HG03060 (cell line): ENCODE measurements at regions not wholly inside any gene's neighbourhood (a gene's known extent, or its start where the extent isn't known, plus 50 kb on each side); places are given as distances from the start of the nearest gene placed in this dataset.

Source experiments
- ATAC-seq: cut with Tn5 transposase; IDR thresholded peaks from one replicate; pipeline ENCODE4 v1.9.1; 2021; ENCODE audit warnings: low read depth, moderate number of reproducible peaks; ENCODE audit not compliant: unreplicated experiment

- ATAC-seq = no peak
Observed at GRCh38 chrX:5122181-5122678, 1106.4 kb downstream of the NLGN4X start.

DNA sequence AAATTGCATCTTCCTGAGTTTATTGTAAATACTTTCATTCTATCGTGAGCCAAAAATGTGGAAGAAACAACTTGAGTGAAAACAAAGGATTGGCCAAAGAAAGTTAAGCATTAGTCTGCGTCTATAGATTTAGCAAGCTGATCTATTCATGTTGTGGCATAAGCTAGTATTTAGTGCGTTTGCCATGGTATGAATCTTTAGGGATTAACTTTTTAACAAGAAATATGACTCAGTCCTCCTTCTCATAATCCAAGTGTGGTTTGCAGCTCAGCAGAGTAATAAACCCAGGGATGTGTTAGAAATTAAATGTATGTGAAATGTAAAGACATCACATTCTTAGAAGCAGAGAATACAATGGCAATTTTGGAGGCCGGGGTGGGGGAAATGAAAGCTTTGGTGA is 1110.9 kb downstream of the NLGN4X start:
- no peak for ATAC-seq

DNA sequence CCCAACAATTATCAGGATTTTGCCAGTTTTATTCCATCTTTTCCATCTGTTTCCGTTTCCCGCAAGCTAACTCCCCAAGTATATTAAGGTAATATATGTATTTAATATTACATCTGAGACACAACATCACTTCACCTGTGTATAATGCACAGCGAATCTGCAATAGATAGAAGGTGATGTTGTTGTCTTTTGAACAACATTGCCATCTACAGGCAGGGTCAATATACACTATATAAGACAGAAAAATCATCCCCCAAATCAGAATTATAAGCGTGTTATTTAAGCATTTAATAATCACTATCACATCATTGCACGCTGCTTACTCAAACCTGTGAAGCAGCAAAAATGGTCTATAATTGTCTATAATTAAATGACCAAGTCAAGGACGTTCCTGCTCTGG is 1115.5 kb downstream of the NLGN4X start:
- ATAC-seq = no peak

DNA sequence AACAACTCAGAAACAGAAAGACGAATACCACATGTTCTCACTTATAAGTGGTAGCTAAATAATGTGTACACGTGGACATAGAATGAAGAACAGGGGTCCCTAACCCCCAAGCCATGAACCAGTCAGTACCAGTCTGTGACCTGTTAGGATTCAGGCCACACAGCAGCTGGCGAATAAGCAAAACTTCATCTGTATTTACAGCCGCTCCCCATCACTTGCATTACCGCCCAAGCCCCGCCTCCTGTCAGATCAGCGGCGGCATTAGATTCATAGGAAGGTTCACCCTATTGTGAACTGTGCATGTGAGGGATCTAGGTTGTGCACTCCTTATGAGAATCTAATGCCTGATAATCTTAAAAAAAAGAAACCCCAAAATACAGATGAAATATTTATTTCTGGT is 1128.7 kb downstream of the NLGN4X start:
- ATAC-seq = no peak

DNA sequence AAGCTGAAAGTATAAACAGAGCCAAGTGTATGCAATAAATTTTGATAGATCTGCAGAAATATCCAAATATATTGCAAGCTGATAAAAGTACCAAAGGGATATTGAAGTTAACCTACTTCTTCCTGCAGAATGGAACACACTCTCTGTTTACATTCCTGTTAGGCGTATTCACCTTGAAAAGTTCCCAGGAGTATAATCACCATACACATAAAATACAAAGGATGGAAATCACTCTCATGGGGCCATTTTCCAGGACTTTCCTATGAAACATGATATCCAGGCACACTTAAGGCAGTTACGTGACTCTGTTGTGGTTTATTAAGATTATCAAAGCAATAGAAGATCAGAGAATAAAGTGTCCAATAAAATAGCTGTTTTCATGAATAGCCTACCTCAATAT is 1142.3 kb downstream of the NLGN4X start:
- ATAC-seq = no peak

DNA sequence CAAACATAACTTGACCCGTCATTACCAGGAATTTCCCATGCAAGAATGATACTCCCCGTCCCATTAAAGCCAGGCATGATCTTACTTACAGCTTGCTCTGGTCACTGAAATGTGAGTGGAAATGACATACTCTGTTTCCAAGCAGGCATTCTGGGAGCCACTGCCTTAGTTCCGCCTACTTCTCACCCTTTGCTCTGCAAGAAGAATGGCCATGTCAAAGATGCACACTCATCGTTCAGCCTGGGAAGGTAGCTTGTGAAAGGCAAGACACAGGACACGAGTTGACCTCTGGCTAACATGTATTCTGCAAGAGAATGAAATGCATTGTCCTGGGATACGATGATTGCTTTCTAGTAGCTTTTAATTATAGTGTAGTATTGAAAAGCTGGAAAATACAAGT is 1144.4 kb downstream of the NLGN4X start:
- no peak for ATAC-seq

- ATAC-seq = no peak
Observed at GRCh38 chrX:5082705-5083104, 1146.0 kb downstream of the NLGN4X start.

DNA sequence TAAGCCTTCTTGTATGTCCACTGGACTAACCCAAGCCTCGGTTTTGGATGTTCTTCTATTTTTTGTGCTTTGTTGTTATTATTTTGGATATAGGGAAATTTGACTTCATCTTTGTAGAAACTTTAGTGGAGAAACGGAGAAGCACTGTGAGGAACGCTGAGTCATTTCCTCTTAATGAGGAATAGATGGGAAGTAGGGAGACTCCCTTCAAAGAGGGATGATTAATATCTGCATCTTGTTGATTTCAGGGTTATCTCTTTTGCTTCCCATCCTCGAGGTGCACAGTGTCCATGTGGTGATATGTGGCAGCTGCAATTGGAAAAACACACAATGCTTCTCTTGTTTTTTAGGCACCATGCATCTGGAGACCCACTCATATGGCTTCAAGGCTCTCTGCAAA is 1147.9 kb downstream of the NLGN4X start:
- ATAC-seq = no peak

GRCh38 chrX:5068550-5068949 is 1160.1 kb downstream of the NLGN4X start:
- no peak for ATAC-seq

GRCh38 chrX:5057786-5058185 is 1170.9 kb downstream of the NLGN4X start:
- ATAC-seq = no peak

DNA sequence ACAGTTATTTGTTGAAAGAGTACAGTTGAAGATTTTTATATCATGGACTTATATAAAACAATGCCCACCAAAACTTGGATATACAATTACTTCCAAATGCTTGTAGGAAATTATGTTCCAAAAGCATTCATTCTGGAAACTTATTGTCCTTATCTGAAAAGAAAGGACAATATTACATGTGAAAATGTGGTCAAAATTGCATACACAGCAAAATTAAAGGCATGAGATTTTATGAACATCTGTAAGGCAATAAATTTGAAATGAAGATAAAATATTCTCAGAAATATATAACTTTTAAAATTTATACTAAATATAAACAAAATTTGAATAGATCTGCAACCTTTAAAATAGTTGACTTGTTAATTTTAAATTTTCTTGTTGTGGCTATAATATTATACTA is 1173.8 kb downstream of the NLGN4X start:
- no peak for ATAC-seq

DNA sequence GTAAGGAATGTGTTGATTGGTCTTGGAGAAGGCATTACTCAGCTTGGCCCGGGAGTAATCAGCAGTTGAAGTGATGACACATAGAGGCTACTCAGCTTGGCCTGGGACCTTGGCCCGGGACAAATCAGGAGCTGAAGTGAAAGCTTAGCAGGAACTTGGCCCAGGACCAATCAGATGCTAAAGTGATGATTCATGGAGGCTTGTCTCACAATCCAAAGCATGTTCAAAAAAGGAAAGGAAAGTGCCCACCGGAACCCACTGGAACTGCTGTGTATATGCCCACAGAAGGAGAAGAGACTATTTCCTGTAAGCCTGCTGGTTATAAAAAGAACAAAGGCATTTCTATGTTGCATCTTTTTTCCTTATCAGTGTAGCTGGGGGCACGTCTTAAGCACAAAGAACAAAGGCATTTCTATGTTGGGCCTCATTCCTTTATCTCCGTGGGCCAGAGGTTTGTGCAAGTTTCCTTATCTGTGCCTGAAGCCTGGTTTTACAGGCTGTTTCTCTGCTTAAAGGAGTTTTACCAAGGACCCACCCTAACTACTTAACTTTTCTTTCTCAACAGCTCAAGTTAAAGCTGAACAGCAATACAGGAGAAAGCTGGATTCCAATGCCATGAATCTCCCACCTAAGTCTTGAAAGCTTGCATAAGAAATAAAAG is 1176.7 kb downstream of the NLGN4X start:
- ATAC-seq = no peak

- no peak for ATAC-seq
Observed at GRCh38 chrX:5042563-5042962, 1186.1 kb downstream of the NLGN4X start.

DNA sequence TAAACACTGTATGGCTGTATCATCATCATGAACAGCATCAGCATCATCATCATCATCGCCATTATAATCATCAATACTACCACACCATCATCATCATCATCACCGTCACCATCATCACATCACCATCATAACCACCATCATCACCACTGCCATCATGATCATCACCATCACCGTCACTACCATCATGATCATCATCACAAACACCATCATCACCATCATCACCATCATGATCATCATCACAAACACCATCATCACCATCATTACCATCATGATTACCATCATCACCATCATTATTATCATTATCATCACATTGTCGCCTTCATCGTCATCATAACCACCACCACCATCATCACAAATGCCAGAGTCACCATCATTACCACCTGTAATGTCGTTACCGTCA is 1196.9 kb downstream of the NLGN4X start:
- ATAC-seq = no peak

- no peak for ATAC-seq
Observed at GRCh38 chrX:5015451-5015850, 1213.2 kb downstream of the NLGN4X start.

DNA sequence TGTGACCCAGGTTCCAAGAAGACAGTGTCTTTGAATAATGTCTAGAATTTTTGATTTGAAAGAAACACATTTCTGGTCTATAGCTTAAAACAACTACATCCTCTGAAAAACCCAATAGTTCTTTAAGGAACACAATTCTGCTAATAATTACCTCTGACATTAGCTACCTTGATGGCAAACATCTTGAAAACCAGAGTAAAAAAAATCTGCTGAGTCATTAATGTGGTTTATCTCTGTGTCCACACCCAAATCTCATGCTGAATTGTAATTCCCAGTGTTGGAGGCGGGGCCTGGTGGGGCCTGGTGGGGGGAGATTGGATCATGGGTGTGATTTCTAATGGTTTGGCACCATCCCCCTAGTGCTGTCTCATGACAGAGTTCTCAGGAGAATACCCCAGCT is 1233.8 kb downstream of the NLGN4X start:
- ATAC-seq = no peak

GRCh38 chrX:4978613-4979012 is 1250.1 kb downstream of the NLGN4X start:
- ATAC-seq = no peak

DNA sequence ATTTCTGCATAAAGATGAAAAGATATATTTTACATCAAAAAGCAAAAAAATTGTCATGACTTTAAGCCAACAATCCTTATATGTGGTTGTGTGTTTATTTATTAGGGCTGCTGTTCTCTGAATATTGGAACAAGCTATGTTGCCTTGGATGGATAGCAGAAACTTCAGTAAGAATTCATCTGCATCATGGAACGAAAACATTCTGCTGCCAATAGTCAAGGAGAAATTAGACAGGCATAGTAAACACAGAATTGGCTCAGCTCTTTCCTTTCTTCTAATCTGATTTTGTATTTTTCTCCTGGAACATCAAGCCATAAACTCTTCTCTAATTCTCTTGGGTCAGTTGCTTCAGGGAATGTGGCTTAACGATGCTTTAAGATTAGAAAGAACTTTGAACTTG is 1257.0 kb downstream of the NLGN4X start:
- ATAC-seq = no peak

- no peak for ATAC-seq
Observed at GRCh38 chrX:4964112-4964511, 1250.7 kb upstream of the PRKX start.

DNA sequence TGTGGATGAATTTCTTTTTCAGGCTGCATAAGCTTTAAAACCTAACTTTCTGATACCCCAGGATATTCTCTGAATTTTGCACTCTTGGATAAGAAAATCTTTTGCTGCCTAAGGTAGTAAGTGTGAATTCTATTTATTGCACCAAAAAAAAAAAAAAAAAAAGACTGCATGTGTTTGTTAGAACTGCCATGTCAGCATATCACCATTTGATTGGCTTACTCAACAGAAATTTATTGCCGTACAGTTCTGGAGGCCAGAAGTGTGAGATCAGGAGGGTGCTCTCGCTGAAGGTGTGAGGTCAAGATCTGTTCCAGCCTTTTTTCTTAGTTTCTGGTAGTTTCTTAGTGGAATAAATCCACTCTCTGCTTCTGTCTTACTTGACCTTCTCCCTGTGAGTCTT is 1250.0 kb upstream of the PRKX start:
- no peak for ATAC-seq

DNA sequence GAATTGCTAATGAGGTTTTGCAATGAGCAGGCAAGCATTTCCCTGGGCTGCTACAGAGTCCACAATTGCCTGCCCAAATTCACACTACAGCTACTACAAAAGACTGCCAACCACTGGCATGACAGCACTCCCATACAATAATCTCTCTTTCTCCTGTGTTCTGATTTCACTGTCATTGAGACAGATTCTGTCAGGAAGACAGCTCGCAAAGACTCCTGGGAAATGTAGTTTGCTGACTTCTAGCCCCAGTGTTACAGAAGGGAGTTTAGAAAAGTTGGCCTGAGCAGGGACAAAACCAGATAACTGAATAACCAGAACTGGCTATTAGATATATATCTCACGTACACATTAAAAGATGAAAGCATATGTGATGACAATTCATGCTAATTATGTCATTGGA is 1231.3 kb upstream of the PRKX start:
- ATAC-seq = no peak

DNA sequence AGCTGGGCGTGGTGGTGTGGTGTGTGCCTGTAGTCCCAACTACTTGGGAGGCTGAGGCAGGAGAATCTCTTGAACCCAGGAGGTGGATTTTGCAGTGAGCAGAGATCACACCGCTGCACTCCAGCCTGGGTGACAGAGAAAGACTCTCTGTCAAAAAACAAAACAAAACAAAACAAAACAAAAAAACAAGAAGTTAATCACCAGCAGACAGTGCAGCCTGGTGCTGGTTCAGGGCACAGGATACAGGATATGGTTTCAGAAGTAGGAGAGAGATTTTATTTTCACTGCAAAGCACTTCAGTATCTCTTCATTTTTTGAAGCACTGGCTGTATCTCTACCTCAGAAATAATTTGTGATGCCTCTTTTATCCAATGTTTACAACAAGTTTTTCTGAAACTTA is 1222.9 kb upstream of the PRKX start:
- no peak for ATAC-seq

DNA sequence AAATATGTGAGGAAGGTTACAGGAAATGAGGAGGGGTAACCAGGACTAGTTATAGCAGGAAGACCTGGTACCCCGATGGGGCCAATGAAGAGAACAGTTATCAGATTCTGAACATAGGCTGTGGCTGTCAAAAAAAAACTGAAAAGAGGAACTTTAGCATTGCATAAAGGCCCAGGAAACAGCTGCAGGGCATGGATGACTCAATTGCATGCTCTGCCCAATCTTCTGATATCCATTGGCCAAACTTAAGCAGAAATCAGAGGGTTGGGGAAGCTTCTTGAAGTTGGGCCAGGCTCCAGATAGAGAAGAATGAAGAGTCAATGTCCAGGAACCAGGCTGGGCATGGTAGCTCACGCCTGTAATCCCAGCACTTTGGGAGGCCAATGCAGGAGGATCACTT is 1222.4 kb upstream of the PRKX start:
- ATAC-seq = no peak
